ENCODE measurements at regions not wholly inside any gene's neighbourhood (a gene's known extent, or its start where the extent isn't known, plus 50 kb on each side); places are given as distances from the start of the nearest gene placed in this dataset.
"Not testable (repeated sequence)": the region's sequence is repeated elsewhere in the genome, so short reads cannot be mapped to it uniquely, and the experiment has no call there.

GRCh38 chr10:4622384-4622783 lies 203.6 kb upstream of the AKR1E2 start:
- no peaks in the 10 kb centered on the region for H3K4me1 ChIP-seq (ENCODE audit: control insufficient read depth, insufficient read depth, low read length)
- DNase-seq (ENCODE audit: low read depth, low spot score), result no peak
- no peak overlapping the region for H3K4me3 ChIP-seq (ENCODE audit: low read length)
- no peaks in the 10 kb centered on the region; the same call in 1 of the 2 replicates for H3K27me3 ChIP-seq (ENCODE audit: control insufficient read depth, insufficient read depth, low read length)
- no peaks in the 10 kb centered on the region for H3K36me3 ChIP-seq (ENCODE audit: control insufficient read depth, insufficient read depth, low read length)
- no CpG with 5 or more reads among the region's 2 CpGs for WGBS (ENCODE audit: insufficient coverage, insufficient read length)
- no peak overlapping the region for H3K27ac ChIP-seq (ENCODE audit: low read length)
- no peaks in the 10 kb centered on the region for H3K9me3 ChIP-seq (ENCODE audit: control insufficient read depth, insufficient read depth, low read length)

GRCh38 chr10:4617589-4617988 lies 208.4 kb upstream of the AKR1E2 start:
- DNase-seq (ENCODE audit: low read depth, low spot score), result no peak
- no CpG with 5 or more reads among the region's 1 CpG for WGBS (ENCODE audit: insufficient coverage, insufficient read length)
- H3K27ac ChIP-seq (ENCODE audit: low read length), result no peak overlapping the region
- no peaks in the 10 kb centered on the region for H3K4me1 ChIP-seq (ENCODE audit: control insufficient read depth, insufficient read depth, low read length)
- H3K4me3 ChIP-seq (ENCODE audit: low read length), result no peak overlapping the region
- H3K9me3 ChIP-seq (ENCODE audit: control insufficient read depth, insufficient read depth, low read length), result no peaks in the 10 kb centered on the region
- no peaks in the 10 kb centered on the region for H3K36me3 ChIP-seq (ENCODE audit: control insufficient read depth, insufficient read depth, low read length)
- H3K27me3 ChIP-seq (ENCODE audit: control insufficient read depth, insufficient read depth, low read length), result no peaks in the 10 kb centered on the region

- no CpG with 5 or more reads among the region's 1 CpG for WGBS (ENCODE audit: insufficient coverage, insufficient read length)
- H3K27ac ChIP-seq (ENCODE audit: low read length), result no peak overlapping the region
- no peaks in the 10 kb centered on the region for H3K27me3 ChIP-seq (ENCODE audit: control insufficient read depth, insufficient read depth, low read length)
- no peaks in the 10 kb centered on the region for H3K36me3 ChIP-seq (ENCODE audit: control insufficient read depth, insufficient read depth, low read length)
- no peaks in the 10 kb centered on the region for H3K9me3 ChIP-seq (ENCODE audit: control insufficient read depth, insufficient read depth, low read length)
- no peak for DNase-seq (ENCODE audit: low read depth, low spot score)
- H3K4me3 ChIP-seq (ENCODE audit: low read length), result no peak overlapping the region
- no peaks in the 10 kb centered on the region for H3K4me1 ChIP-seq (ENCODE audit: control insufficient read depth, insufficient read depth, low read length)
These were observed 211.0 kb upstream of the AKR1E2 start for GRCh38 chr10:4615042-4615441.

DNA sequence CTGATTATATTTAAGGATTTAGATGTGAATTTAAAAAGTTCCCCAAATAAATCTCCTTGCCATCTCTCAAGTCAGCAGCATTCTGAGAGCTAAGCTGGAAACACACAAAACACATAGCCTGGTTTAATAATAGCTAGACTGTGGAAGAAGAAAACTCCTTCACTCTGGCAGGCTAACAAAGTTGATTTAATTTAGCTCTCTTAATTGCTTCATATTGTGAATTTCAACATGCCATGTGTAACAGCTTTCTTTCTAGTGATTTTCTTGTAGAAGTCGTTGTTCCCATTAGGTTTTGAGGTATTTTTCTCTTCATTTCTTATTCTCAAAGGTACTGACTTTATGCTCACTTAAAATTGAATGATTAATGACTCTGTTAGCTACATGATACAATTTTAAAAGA lies 216.8 kb upstream of the AKR1E2 start:
- H3K27ac ChIP-seq (ENCODE audit: low read length), result no peak overlapping the region
- H3K27me3 ChIP-seq (ENCODE audit: control insufficient read depth, insufficient read depth, low read length), result no peaks in the 10 kb centered on the region
- no peak for DNase-seq (ENCODE audit: low read depth, low spot score)
- no peak overlapping the region for H3K4me3 ChIP-seq (ENCODE audit: low read length)
- H3K9me3 ChIP-seq (ENCODE audit: control insufficient read depth, insufficient read depth, low read length), result no peaks in the 10 kb centered on the region
- H3K36me3 ChIP-seq (ENCODE audit: control insufficient read depth, insufficient read depth, low read length), result no peaks in the 10 kb centered on the region
- H3K4me1 ChIP-seq (ENCODE audit: control insufficient read depth, insufficient read depth, low read length), result no peaks in the 10 kb centered on the region
- WGBS (ENCODE audit: insufficient coverage, insufficient read length), result no CpG with 5 or more reads among the region's 1 CpG

DNA sequence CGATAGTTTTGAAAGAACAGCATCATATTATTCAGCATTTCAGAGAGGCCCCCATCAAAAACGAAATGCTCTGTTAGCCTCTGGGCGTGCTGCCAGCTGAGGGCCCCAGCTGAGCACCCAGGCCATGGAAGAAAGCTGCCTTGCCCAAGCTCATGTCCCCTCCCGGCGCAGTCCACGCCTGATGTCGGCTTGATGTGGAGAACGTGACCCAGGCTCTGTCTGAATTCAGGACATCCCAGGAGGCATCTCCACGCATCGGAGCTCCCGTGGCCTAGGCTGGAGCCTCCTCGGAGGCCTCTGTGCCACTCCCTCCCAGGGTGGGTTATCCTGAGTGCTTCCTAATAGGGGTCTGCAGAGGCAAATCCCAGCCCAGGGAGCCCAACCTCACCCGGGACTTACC lies 218.3 kb upstream of the AKR1E2 start:
- no peaks in the 10 kb centered on the region for H3K4me1 ChIP-seq (ENCODE audit: control insufficient read depth, insufficient read depth, low read length)
- no peak overlapping the region for H3K4me3 ChIP-seq (ENCODE audit: low read length)
- H3K27ac ChIP-seq (ENCODE audit: low read length), result no peak overlapping the region
- H3K36me3 ChIP-seq (ENCODE audit: control insufficient read depth, insufficient read depth, low read length), result no peaks in the 10 kb centered on the region
- WGBS (ENCODE audit: insufficient coverage, insufficient read length), result no CpG with 5 or more reads among the region's 13 CpGs
- DNase-seq (ENCODE audit: low read depth, low spot score), result no peak
- no peaks in the 10 kb centered on the region for H3K27me3 ChIP-seq (ENCODE audit: control insufficient read depth, insufficient read depth, low read length)
- no peaks in the 10 kb centered on the region for H3K9me3 ChIP-seq (ENCODE audit: control insufficient read depth, insufficient read depth, low read length)

GRCh38 chr10:4606856-4607636 lies 219.0 kb upstream of the AKR1E2 start:
- H3K4me3 ChIP-seq (ENCODE audit: low read length), result no peak overlapping the region
- no CpG with 5 or more reads among the region's 6 CpGs for WGBS (ENCODE audit: insufficient coverage, insufficient read length)

DNA sequence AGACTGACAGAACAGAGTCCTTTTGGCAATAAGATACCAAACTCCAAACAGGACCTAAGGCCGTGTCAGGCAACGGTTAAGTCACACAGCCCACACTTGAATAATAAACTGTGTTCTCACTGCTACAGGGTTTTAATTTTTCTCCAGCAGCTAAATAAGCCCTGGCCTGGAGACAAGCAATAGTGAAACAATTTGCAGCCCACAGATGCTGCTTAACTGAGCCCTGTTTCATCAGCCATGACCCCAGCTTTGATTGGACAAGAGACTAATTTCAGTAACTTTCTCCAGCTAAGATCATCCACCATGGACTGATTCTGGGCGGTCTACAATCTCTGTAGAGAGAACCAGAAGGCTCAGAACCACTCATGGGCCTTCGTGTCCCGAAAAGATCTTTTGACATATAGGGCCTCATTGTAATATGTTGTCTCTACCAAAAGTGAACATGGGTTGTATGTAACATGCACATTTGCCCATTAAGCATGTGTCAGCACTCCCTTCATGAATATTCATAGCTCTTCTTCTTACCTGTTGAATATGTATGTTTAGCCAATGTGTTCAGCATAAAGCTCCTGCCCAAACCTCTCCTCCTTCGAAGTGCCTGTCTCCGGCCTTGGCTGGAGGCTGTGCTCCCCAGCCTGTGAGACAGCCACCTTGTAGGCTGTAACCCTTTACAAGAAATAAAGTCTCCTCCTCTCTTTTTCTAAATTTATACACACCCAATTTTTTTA lies 223.1 kb upstream of the AKR1E2 start:
- H3K27me3 ChIP-seq (ENCODE audit: control insufficient read depth, insufficient read depth, low read length), result no peaks in the 10 kb centered on the region
- H3K9me3 ChIP-seq (ENCODE audit: control insufficient read depth, insufficient read depth, low read length), result no peaks in the 10 kb centered on the region
- no peak for DNase-seq (ENCODE audit: low read depth, low spot score)
- no peak overlapping the region for H3K4me3 ChIP-seq (ENCODE audit: low read length)
- no peaks in the 10 kb centered on the region for H3K36me3 ChIP-seq (ENCODE audit: control insufficient read depth, insufficient read depth, low read length)
- no peaks in the 10 kb centered on the region for H3K4me1 ChIP-seq (ENCODE audit: control insufficient read depth, insufficient read depth, low read length)
- no peak overlapping the region for H3K27ac ChIP-seq (ENCODE audit: low read length)
- no CpG with 5 or more reads among the region's 7 CpGs for WGBS (ENCODE audit: insufficient coverage, insufficient read length)

More at GRCh38 chr10:4606856-4607636, 219.0 kb upstream of the AKR1E2 start:
- Histone ChIP-seq H3K9me3 (ENCODE audit: control insufficient read depth, insufficient read depth, low read length) (no peaks in the 10 kb centered on the region), H3K36me3 (ENCODE audit: control insufficient read depth, insufficient read depth, low read length) (no peaks in the 10 kb centered on the region), H3K4me1 (ENCODE audit: control insufficient read depth, insufficient read depth, low read length) (no peaks in the 10 kb centered on the region), H3K27ac (ENCODE audit: low read length) (no peak overlapping the region), H3K27me3 (ENCODE audit: control insufficient read depth, insufficient read depth, low read length) (no peaks in the 10 kb centered on the region)
- no peak for DNase-seq (ENCODE audit: low read depth, low spot score)

DNA sequence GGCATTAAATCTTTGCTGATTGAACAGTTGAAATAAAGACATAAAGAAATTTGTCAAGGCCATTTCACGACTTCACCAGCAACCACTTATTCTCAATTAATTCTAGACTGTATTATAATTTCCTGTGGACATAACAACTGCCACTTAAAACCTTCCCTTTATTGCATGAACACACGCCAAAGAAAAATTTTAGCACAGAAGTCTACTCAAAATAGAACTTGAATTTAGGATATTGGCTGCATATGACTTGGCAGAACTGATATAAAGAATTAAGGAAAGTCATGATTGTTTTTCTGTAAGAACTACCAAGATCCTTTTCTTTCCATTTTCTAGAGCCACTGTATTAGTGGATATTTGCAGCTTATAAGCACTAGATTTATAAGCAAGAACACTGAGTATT lies 226.5 kb upstream of the AKR1E2 start:
- no peaks in the 10 kb centered on the region for H3K27me3 ChIP-seq (ENCODE audit: control insufficient read depth, insufficient read depth, low read length)
- H3K4me3 ChIP-seq (ENCODE audit: low read length), result no peak overlapping the region
- H3K4me1 ChIP-seq (ENCODE audit: control insufficient read depth, insufficient read depth, low read length), result no peaks in the 10 kb centered on the region
- H3K27ac ChIP-seq (ENCODE audit: low read length), result no peak overlapping the region
- DNase-seq (ENCODE audit: low read depth, low spot score), result no peak
- WGBS (ENCODE audit: insufficient coverage, insufficient read length), result no CpG with 5 or more reads among the region's 2 CpGs
- H3K9me3 ChIP-seq (ENCODE audit: control insufficient read depth, insufficient read depth, low read length), result no peaks in the 10 kb centered on the region
- no peaks in the 10 kb centered on the region for H3K36me3 ChIP-seq (ENCODE audit: control insufficient read depth, insufficient read depth, low read length)

- not testable (repeated sequence) for H3K4me1 ChIP-seq (ENCODE audit: control insufficient read depth, insufficient read depth, low read length); H3K9me3 ChIP-seq (ENCODE audit: control insufficient read depth, insufficient read depth, low read length); H3K27ac ChIP-seq (ENCODE audit: low read length); H3K36me3 ChIP-seq (ENCODE audit: control insufficient read depth, insufficient read depth, low read length); H3K27me3 ChIP-seq (ENCODE audit: control insufficient read depth, insufficient read depth, low read length); H3K4me3 ChIP-seq (ENCODE audit: low read length); DNase-seq (ENCODE audit: low read depth, low spot score)
- WGBS (ENCODE audit: insufficient coverage, insufficient read length), result no CpG with 5 or more reads among the region's 2 CpGs
These were observed 228.1 kb upstream of the AKR1E2 start for GRCh38 chr10:4597898-4598297.

DNA sequence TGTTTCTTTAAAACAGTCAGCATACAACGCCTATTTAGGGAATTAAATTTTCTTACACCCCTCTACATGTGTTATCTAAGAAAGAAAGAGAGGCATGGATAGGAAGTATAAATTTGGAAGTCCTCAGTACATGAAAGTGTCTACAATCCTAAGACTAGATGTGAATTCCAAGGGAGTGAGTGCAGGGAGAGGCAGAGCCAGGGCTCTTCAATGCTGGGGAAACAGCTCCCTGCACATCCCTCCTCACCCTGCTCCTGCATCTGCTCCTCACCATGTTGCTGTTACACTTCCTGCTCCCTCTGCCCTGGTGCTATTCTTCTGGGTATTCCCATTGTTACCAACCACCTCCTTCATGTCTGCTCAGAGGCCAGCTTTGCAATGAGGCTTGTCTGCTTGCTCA lies 229.1 kb upstream of the AKR1E2 start:
- DNase-seq (ENCODE audit: low read depth, low spot score), result no peak
- no peaks in the 10 kb centered on the region for H3K27me3 ChIP-seq (ENCODE audit: control insufficient read depth, insufficient read depth, low read length)
- H3K27ac ChIP-seq (ENCODE audit: low read length), result no peak overlapping the region
- no CpG with 5 or more reads among the region's 1 CpG for WGBS (ENCODE audit: insufficient coverage, insufficient read length)
- no peaks in the 10 kb centered on the region for H3K4me1 ChIP-seq (ENCODE audit: control insufficient read depth, insufficient read depth, low read length)
- H3K36me3 ChIP-seq (ENCODE audit: control insufficient read depth, insufficient read depth, low read length), result no peaks in the 10 kb centered on the region
- H3K9me3 ChIP-seq (ENCODE audit: control insufficient read depth, insufficient read depth, low read length), result no peaks in the 10 kb centered on the region
- no peak overlapping the region for H3K4me3 ChIP-seq (ENCODE audit: low read length)
